ENCODE measurements at regions not wholly inside any gene's neighbourhood (a gene's known extent, or its start where the extent isn't known, plus 50 kb on each side); places are given as distances from the start of the nearest gene placed in this dataset.
A peak's percentile ranks its signal among the peaks of the same experiment; 100 is the strongest.

DNA sequence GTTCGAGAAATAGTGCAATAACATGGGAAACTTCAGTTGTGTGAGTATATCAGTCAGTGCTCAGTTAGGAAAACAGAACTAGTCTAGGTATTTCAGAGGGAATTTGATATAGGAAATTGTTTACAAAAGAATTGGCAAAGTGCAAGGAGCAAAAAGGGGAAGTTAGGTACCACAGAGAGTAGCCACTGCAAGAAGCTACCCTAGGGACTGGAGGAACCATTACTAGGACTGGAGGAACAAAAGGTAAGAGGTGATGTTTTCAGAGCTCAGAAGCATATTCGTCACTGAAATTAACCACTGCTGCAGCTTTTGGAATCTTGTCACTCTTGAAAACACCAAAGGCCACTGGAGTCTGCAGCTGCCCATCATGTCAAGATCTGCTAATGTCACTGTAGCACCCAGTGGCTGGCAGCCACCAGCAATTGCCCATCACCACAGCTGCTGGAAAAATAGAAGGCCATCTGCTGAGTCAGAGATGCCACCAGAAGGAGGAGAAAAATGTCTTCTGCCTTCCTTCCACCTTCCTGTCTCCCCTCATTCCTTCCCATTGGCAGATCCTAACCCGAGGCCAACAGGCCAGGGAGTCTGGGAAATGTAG is 160.6 kb upstream of the RPS6KA3 start:
- no peak for DNase-seq (ENCODE audit: low spot score)

DNA sequence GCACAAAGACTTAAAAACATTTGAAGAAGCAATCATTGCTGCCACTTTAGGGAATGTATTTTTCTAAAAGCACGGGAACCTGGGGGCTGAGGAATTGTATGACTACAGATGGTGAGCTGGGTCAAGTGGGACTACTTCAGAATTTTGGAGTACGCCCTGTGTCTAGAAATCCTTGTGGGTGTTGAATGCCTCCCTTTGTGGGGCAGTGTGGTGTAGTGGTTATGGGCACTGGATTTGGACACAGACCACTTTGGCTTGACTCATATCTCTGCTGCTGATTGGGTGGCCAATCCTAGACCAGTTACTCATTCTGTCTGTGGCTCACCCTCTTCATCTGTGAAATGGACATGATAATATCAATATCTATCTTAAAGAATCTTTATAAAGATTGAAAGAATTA is 155.0 kb upstream of the RPS6KA3 start:
- DNase-seq (ENCODE audit: low spot score), result no peak

DNA sequence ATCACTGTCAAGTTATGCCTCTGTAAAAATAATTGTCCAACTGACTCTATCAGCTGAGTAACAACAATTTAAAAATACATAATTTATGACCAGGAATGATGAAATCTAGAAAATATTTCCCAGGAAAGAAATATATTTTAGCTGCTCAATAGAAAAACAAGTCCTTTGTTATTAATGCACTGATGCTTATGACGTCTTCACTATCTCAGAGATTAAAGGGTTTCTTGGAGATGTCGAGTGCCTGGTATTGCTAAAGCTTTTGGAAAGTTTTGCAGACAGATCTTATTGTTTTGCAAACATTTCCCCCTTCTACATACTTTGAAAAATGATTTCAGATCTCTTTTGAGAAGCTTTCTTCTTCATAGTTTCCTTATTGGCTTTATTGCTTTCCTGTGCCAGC is 154.6 kb upstream of the RPS6KA3 start:
- DNase-seq (ENCODE audit: low spot score), result no peak

DNA sequence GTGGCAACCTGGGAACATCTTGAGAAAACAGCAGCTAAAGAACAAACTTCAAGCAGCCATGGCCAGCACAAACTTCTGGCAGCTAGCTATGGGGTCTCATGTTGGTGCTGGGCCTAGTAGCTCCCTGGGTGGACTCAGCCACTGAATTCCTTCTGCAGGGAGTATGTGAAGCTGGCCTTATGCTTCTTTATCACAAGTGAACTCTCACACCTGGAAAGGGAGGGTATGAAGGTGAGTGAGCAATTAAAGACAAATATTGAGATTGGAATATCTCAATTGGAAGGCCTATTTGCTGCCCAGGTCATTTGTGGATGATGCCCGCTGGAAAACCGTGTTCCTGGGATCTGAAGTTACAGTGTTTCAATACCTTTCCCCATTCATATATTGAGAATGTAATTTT is 153.3 kb upstream of the RPS6KA3 start:
- no peak for DNase-seq (ENCODE audit: low spot score)

DNA sequence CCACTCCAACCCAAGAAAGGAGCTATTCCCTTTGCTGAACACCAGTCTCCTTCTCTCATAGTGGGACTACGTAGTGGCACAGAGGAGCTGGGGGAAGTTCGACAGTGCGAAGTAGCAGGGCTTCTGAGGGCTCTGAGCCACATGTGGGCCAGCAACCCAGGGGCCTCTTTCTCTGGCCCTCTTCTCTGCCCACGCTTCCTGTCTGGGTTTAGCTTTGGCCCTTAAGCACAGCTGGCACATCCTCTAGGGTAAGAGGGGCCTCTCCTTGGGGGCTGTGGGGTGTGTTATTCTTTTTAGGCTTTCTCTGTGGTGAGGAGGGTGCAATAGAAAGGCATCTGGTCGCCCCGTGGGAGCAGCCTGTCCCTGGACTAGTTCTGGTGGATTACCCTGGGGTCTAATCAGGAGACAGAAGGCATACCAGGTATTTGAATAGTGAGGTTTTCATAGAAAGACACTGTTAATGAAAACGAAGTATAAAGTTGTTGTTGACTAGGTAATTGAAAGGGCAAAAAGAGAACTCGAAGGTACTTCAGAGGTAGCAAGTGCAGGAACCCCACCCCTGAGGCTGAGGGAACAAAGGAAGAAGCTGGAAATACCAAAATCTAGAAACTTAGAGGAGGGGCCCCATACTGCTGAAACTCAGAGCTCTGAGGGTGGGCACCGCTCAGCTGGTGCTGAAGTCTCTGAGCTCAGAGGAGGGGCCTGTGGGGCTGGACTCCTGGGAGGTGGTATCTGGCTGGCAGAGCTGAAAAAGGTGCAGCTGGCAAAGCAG is 151.9 kb upstream of the RPS6KA3 start:
- DNase-seq (ENCODE audit: low spot score), result no peak

DNA sequence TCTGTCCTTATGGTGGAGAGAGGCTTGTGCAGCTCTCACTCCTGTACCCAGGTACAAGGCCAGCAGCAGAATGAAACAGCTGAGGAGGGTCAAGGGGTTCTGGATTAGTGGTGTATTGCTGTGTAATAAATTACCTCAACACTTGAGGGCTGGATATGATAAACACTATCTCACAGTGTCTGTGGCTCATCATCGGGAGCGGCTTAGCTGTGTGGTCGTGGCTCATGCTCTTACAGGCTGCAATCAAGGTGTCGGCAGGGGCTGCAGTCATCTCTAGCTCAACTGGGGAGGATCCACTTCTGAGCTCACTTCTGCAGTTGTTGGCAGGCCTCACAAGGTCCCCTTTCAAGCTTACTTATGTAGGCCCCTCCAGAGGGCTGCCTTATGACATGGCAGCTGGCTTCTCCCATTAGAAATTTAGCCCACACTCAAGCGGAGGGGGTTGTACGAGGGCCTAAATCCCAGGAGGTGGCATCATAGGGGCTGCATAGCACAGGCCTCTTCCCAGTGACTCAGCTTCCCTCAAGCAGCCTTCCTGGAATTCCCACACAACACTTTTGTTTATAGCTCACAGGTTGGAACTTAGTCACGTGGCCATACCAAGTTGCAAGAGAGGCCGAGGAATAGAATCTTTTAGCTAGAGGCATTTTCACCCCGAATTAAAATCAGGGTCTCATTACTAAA is 148.2 kb upstream of the RPS6KA3 start:
- no peak for DNase-seq (ENCODE audit: low spot score)

DNA sequence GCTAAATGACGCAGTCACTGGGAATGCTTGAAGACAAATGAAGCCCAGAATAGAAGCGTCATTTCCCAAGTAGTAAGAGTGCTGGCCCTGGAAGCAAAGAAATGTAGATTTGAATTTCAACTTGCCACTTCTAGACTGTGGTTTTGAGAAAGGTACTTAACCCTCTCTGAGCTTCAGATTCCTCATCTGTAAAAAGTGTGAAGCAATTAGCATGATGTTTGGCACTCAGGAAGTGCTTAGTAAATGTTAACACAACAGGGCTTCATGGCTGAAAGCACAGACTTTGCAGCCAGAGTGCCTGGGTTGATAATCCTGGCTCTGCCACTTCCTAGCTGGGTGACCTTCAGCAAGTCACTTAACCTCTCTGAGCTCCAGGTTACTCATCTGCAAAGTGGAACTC is 147.4 kb upstream of the RPS6KA3 start:
- no peak for DNase-seq (ENCODE audit: low spot score)

DNA sequence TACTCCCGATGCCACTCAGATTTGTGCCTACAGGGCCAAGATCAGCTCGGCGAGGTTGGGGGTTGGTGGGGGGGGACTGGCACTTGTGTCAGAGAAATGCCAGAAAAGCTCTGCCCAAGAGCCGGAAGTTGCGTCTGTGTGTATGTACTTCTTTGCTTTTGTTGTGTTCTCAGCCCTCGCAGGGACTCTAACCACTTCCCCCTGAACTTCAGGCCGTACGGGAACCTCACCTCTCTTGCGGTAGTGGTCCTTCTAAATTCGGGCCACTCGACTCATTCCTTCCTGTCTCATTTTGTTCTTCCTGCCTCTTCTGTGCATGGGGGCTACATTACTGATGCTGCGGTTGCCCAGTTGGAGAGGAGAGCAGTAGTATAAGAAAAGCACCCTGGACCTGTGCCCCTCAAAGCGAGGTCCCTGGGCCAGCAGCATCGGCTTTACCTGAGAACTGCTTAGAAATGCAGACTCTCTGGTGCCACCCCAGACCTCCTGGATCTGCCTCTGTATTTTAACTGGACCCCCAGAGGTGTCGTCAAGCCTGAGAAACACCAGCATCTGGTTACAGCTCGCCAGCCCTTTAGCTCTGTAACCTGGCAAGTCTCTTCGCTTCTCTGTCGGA is 146.3 kb upstream of the RPS6KA3 start:
- no peak for DNase-seq (ENCODE audit: low spot score)

DNA sequence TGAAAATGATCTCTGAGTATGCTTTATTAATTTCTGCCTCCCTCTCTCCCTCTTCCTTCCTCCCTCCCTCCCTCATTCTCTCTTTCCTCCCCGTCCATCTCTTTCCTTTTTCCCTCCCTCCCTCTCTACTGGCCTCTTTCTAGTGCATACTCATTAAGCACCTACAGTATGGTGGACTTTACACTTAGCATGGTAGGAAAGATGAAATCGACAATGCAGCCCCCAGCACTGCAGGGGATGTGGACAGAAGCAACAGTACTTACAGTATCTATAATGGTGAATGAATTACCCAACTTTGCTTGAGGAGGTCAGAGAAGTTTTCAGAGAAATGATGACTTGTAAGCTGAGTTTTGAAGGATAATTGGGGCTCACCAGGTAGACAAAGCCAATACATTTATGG is 143.8 kb upstream of the RPS6KA3 start:
- DNase-seq (ENCODE audit: low spot score), result no peak

DNA sequence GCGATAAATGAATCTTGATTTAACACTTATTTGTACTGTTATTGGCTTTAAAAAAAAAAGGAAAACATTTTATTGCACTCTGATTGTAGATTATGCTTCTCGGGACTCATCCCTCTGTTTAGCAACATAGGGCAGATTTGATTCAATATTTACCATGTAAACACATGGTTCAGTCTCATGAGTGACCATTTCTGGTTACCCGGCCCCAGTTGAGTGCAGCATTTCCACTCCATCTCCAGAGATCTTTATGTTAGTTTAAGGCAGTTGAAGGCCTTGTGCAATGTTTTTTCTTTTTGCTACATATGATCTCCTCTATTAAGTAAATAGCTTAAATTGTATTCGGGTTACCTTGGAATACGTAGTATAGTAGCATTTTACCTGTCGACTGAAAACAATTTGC is 143.3 kb upstream of the RPS6KA3 start:
- no peak for DNase-seq (ENCODE audit: low spot score)

DNA sequence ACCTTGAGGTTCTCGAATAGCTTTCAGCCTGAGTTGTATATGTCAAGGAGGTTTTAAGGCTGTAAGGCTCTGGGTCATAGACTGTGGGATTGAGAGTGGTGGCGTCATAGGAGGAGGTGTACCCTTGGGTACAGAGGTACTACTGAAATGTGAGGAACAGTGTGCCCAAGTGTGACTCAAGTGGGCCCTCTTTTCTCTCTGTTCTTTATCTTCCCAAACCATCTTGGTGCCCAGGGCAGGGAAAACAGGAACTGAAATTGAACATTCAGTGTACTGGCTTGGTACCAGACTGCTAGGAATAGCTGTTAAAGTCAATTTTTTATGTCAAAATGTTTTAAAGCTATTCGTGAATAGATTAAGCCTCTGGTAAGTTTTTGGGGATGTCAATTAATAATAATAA is 136.2 kb upstream of the RPS6KA3 start:
- DNase-seq (ENCODE audit: low spot score), result no peak

DNA sequence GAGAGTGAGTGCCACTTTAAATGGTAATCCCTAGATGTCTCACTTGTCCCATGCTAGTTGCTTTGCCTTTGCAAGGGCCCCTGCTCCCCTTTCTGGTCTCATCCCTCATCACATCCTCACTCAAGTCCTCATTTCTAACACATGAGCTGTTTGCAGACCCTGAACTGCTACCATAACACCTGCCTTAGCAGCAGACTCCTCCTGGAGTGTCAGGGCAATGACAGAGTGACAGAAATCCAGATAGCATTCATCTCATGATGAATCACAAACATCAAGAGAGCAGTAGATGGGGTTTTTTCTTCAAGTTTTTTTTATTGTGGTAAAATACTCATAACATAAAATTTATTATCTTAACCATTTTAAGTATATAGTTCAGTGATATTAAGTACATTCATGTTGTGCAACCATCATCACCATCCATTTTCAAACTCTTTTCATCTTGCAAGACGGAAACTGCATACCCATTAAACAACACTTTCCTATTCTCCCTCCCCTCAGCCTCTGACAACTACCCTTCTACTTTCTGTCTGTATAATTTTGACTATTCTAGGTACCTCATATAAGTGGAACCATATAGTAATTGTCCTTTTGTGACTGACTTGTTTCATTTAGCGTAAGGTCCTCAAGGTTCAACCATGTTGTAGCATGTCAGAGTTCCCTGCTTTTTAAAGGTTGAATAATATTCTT is 133.2 kb upstream of the RPS6KA3 start:
- DNase-seq (ENCODE audit: low spot score), result no peak

DNA sequence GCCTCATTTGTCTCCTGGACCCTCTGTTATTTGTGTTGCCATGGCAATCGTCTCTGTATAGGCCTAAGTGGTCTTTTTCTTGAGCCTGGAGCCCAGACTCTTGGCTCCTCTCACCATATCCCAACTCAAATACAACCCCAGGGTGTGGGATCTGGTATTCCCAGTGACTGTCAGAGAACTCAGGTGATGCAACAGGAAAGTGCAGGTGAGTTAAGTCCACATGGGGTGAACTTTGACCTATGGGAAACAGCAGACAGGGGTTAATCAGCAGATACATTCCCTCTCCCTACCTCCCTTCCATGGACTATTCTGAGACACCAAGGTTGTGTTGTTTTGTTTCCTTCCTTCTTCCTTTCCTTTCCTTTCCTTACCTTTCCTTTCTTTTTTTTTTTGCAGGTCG is 130.9 kb upstream of the RPS6KA3 start:
- DNase-seq (ENCODE audit: low spot score), result peak; percentile 14

DNA sequence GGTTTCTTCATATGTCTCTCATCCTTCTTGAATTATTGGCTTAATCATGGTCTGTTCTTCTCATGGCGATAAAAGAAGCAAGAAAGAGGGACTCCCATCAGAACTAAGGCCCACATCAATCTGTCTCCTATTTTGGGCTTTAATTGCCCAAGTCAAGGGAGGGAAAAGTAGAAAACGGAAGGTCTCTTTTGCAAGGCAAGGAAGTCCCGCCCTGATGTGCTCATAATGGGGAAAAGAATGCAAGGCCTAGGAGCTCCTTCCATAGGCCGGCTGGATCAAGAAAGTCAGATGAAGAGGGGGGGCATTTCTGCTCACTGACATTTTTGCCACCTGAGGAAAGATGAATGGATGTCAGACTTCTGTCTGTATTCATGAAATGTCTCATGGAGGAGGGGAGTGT is 127.7 kb upstream of the RPS6KA3 start:
- no peak for DNase-seq (ENCODE audit: low spot score)

DNA sequence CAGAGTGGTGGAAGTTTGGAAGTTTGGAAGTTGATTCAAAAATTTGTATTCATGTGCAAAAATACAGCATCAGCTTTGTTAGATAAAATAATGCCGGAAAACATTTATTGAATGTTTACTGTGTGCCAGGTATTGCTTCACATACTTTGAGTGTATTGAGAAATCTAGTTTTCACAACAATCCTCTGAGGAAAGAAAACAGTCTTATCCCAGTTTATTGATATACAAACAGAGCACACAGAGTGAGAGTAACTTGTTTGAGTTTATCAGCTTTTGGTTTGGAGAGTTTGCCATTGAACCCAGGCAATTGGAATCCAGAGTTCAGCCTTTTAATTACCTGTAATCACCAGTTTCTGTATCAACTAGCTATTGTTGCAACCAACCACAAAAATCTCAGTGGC is 127.2 kb upstream of the RPS6KA3 start:
- DNase-seq (ENCODE audit: low spot score), result no peak

DNA sequence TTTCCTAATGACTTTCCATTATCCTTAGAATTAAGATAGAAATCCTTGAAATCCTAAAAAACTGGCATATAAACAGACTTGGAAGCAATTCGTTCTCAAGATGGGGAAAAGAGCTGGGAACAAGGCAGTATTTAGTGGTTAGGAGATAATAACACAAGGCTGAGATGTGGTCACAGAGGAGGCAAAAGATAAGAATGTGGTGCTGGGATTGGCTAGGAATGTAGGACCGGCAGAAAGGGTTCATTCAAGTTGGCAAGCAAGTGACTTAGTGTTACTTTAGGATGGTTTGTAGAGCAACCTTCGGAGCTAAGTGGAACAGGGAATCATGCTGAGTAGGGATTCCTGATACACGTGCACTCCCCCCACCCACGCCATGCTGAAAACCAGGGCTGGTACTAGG is 121.9 kb upstream of the RPS6KA3 start:
- DNase-seq (ENCODE audit: low spot score), result no peak

DNA sequence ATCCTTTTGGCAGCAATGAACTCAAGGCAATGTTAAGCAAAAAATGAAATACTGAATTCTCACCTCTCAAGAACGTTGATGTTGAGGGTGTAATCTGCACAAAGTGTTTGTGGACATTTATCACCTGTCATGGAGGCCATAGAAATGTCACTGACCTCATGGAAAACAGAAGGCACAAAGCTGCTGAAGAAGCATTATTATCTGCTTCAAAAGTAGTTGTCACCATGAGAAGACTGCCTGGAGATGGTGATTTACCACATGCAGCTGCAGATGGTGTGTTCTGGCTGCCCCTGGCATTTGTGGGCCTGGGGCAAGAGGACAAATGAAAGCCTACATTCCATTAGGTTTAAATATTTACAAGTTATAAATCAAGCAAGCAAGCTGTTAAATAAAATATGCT is 116.8 kb upstream of the RPS6KA3 start:
- no peak for DNase-seq (ENCODE audit: low spot score)

DNA sequence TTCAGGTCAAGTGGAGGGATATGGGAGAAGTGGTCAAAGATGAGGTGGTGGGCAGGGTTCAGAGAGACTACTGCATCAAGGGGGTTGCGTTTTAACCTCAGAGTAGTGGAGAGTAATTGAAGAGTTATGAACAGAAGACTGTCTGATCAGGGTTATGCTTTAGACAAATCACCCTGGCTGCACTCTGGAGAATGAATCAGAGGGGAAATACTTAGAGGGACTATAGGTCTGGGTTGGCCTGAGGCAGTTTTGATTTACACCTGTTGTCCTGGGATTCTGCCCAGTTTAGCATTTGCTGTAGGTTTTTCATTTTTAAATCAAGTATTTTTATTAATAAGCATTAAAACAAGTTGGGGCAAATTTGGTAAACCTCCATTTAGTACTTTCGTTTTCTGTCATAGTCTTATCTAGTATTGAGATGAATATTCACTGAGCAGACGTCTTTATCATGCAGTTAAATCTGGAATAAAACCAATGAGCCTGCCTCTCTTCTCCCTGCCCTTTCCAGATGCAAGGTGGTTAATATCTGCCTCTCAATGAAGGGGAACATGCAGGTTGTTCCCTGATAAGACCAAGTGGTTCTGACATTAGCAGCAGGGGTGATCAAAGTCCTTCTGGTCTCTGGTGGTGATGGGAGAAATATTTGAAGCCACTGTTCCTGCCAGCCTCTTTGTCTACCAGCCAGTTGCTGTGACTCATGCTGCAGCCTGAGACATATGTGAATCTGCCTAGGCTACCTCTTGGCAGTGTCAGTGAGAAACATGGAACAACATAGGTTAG is 116.0 kb upstream of the RPS6KA3 start:
- no peak for DNase-seq (ENCODE audit: low spot score)

DNA sequence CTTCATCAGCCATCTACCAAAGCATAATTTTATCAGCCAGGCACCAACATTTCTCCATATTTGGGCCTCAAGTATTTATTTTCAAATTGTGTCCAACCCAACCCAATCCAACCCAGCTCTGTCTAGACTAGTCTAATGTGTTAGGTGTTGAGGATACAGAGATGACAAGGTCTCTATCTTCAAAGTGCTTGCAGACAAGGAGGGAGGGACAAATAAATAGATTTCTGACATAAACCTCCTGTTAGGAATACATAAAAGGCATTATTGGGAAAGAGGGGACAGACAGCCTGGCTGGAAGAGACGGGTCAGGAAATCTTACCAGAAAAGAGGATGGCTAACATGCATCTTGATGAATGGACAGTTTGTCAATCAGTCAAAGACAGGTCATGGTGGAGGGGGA is 115.4 kb upstream of the RPS6KA3 start:
- DNase-seq (ENCODE audit: low spot score), result no peak

DNA sequence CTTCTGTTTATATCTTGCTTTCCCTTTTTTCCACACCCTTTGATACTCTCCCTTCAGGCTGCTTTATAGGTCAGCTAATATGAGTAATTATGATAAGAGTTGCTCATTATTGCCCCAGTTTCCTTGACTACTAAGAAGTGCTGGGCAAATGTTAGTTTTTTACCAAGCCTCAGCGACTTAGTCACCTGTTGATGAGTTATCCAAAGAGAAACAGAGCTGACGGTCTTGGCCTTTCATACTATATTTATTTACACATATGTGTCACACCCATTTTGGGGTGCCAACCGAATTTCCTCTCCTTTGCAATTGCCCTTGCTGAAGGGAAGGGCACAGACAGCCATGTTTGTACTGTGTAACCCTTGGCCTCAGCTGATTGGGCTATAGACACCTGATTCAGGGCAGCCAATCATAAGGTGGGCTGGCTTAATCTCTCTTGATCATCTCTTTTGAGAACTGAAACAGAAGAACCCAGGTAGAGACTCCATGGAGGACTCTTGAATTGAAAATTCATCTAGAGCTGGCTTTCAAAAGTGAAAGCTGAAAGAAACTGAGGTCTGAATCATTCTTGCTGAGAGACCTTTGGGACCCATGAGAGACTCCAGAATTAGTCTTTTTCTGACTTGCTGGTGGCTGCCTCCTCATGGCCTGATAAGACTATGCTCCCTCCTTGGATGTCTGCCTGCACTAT is 111.7 kb upstream of the RPS6KA3 start:
- DNase-seq (ENCODE audit: low spot score), result no peak

DNA sequence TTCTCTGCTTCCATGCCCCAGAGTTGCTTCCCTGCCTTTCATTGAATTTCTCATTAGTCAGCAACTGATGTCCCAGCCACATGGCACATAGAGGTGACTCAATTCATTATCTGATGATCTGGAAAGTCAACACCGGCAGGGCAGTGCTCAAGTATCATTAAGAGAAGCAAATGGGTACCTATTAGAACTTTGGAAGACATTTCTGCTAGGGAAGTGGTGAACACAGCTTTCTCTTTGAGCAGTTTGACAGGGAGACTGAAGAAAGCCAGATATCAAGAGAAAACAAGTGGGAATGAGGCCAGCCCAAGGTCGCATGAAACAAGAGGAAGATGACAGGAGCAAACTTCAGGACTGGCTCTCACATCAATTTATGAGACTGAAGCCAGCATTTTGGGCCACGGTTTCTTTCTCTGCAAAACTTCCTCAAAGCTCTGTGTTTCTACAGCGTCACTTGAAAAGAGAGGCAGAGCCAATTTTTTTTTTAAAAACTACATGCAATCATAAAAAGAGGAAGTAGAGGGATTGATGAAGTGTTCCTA is 108.3 kb upstream of the RPS6KA3 start:
- peak; percentile 12 for DNase-seq (ENCODE audit: low spot score)

All from HuH-7.5 (cell line).